OCI-LY1 (cell line): ENCODE measurements at regions not wholly inside any gene's neighbourhood (a gene's known extent, or its start where the extent isn't known, plus 50 kb on each side); places are given as distances from the start of the nearest gene placed in this dataset.

Experiments used
- H2AFZ ChIP-seq: fragments of 200-600 bp; sonication (generic), shearing (Covaris generic); 2 replicates; pipeline ENCODE4 v1.6.0; 2014; ENCODE audit warnings: antibody characterized with exemption, mild to moderate bottlenecking, low read length
- H3F3A ChIP-seq: fragments of 200-600 bp; sonication (generic), shearing (Covaris generic); 2 replicates; pipeline ENCODE4 v1.6.0; 2014; ENCODE audit warnings: mild to moderate bottlenecking, antibody characterized with exemption, low read length, moderate library complexity; ENCODE audit not compliant: insufficient read depth
- H3K27ac ChIP-seq: fragments of 200-600 bp; sonication (generic); 2 replicates; pipeline ENCODE4 v1.5.1; 2014; ENCODE audit warnings: low read length, mixed run types, mild to moderate bottlenecking, low read depth; ENCODE audit not compliant: poor library complexity, severe bottlenecking
- H3K27me3 ChIP-seq: fragments of 200-600 bp; sonication (generic); 2 replicates; pipeline ENCODE4 v1.6.0; 2014; ENCODE audit warnings: antibody characterized with exemption, mild to moderate bottlenecking, low read length, moderate library complexity; ENCODE audit not compliant: insufficient read depth
- H3K36me3 ChIP-seq: fragments of 200-600 bp; sonication (generic); 2 replicates; pipeline ENCODE4 v1.6.1; 2014; ENCODE audit warnings: mild to moderate bottlenecking, antibody characterized with exemption, low read length, moderate library complexity, mixed read lengths; ENCODE audit not compliant: insufficient read depth
- H3K4me1 ChIP-seq: fragments of 200-600 bp; sonication (generic); 2 replicates; pipeline ENCODE4 v1.5.1; 2014; ENCODE audit warnings: mild to moderate bottlenecking, low read length, moderate library complexity; ENCODE audit not compliant: insufficient read depth, severe bottlenecking
- H3K4me2 ChIP-seq: fragments of 200-600 bp; sonication (generic), shearing (Covaris generic); 2 replicates; pipeline ENCODE4 v1.6.1; 2014; ENCODE audit warnings: low read length
- H3K4me3 ChIP-seq: fragments of 200-600 bp; sonication (generic); 2 replicates; pipeline ENCODE4 v1.5.1; 2014; ENCODE audit warnings: low read length, low read depth, mild to moderate bottlenecking, mixed read lengths; ENCODE audit not compliant: poor library complexity, severe bottlenecking
- H3K79me2 ChIP-seq: fragments of 200-600 bp; shearing (Covaris generic); 2 replicates; pipeline ENCODE4 v1.6.1; 2016; ENCODE audit warnings: mixed run types, low read length, mixed read lengths; ENCODE audit not compliant: insufficient read depth
- H3K9ac ChIP-seq: fragments of 200-600 bp; sonication (generic), shearing (Covaris generic); 2 replicates; pipeline ENCODE4 v1.6.1; 2014; ENCODE audit warnings: mild to moderate bottlenecking, low read length, mixed read lengths
- H3K9me2 ChIP-seq: fragments of 200-600 bp; sonication (generic), shearing (Covaris generic); 2 replicates; pipeline ENCODE4 v1.6.1; 2014; ENCODE audit warnings: low read depth, mild to moderate bottlenecking, low read length, mixed read lengths
- H3K9me3 ChIP-seq: fragments of 200-600 bp; shearing (Covaris generic); 2 replicates; pipeline ENCODE4 v1.6.1; 2014; ENCODE audit warnings: low read length, mixed read lengths
- H4K20me1 ChIP-seq: fragments of 200-600 bp; sonication (generic), shearing (Covaris generic); 2 replicates; pipeline ENCODE4 v1.6.0; 2016; ENCODE audit warnings: mild to moderate bottlenecking, low read length; ENCODE audit not compliant: insufficient read depth
- EZH2 ChIP-seq: fragments of 200-600 bp; sonication (generic), shearing (Covaris generic); IDR thresholded peaks from 2 replicates; pipeline ENCODE4 v1.8.0; 2017; ENCODE audit warnings: borderline replicate concordance, mixed run types, mild to moderate bottlenecking, antibody characterized with exemption, low read length, moderate library complexity, mixed read lengths
- TF ChIP-seq, protein P1 (sequence below): fragments of 200-600 bp; sonication (generic), shearing (Covaris generic); IDR thresholded peaks from 2 replicates; pipeline ENCODE4 v1.5.1; 2017; ENCODE audit warnings: mild to moderate bottlenecking, antibody characterized with exemption, low read length, moderate library complexity, mixed read lengths

DNA sequence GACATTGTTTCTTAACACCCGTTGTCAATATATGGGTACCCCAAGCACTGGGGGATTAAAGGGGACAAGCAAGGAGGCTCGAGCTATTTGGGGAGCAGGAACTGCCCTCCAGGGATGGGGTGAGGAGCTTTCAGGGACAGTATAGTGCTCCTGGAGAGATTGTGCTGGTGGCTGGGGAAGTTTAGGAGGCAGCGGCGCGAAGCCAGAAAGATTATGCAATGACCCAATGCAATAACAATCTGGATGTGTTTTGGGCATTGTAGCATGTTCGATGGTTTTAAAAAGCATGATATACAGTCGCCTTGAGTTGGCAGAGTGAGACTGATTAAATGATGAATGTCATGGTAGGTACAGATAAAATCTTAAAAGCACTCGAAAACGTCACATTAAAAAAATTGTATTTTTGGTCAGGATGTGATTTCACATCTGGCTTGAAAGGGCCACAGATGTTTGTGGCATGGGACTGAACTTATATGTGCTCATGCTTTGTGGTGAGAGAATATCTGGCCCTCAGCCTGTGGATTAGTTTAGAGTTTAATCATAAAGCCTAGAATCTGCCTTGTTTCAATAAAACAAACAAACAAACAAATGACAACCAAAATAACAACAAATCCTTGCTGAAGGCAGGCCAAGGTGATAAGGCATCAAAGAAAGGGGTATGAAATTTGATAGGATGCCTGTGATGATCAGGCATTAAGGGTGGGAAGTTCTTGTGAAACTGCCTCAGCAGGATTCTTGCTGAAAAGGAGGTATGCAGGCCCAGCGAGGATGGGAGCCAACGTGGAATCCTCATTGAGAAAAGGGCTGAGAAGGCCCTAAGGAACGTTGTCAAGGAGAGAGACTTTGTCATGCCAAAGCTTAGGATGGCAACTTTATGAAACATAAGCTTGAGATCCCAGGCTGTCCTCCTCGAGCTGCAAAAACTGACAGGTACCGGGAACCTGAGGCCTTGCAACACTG, 417.1 kb upstream of the KLF6 start:
- H3F3A ChIP-seq: no peaks in the 10 kb centered on the region
- TF ChIP-seq, protein P1, sequence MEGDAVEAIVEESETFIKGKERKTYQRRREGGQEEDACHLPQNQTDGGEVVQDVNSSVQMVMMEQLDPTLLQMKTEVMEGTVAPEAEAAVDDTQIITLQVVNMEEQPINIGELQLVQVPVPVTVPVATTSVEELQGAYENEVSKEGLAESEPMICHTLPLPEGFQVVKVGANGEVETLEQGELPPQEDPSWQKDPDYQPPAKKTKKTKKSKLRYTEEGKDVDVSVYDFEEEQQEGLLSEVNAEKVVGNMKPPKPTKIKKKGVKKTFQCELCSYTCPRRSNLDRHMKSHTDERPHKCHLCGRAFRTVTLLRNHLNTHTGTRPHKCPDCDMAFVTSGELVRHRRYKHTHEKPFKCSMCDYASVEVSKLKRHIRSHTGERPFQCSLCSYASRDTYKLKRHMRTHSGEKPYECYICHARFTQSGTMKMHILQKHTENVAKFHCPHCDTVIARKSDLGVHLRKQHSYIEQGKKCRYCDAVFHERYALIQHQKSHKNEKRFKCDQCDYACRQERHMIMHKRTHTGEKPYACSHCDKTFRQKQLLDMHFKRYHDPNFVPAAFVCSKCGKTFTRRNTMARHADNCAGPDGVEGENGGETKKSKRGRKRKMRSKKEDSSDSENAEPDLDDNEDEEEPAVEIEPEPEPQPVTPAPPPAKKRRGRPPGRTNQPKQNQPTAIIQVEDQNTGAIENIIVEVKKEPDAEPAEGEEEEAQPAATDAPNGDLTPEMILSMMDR: no peak
- no peak for TF ChIP-seq EZH2
- no peaks in the 10 kb centered on the region for H3K9me2 ChIP-seq
- H3K4me1 ChIP-seq: no peaks in the 10 kb centered on the region
- H3K4me3 ChIP-seq: no peak overlapping the region
- H3K27ac ChIP-seq: no peak overlapping the region
- no peaks in the 10 kb centered on the region for H3K27me3 ChIP-seq
- no peaks in the 10 kb centered on the region for H3K36me3 ChIP-seq
- H3K9me3 ChIP-seq: no peaks in the 10 kb centered on the region
- H3K4me2 ChIP-seq: no peak overlapping the region
- no peak overlapping the region for H3K9ac ChIP-seq
- H4K20me1 ChIP-seq: no peaks in the 10 kb centered on the region
- H2AFZ ChIP-seq: no peak overlapping the region
- H3K79me2 ChIP-seq: no peaks in the 10 kb centered on the region

DNA sequence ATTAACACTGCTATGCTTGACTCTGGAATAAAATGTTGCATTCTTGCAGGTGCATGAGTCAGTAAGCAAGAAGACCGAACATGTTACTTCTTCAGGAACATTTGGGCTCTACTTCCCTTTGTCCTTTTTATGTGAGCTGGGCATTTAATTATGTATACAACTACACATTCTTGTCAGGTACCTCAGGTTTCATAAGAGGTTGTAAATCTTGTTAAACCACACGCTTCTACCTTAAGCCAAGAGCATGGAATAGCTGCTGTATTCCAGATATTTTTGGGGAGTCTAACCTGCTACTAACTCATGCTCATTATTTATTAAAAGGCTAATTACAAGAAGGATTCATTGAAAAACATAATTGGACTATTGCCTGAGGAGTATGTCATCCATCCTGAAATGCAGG, 414.2 kb upstream of the KLF6 start:
- H3K9ac ChIP-seq: no peak overlapping the region
- H3K79me2 ChIP-seq: no peaks in the 10 kb centered on the region
- TF ChIP-seq, protein P1: no peak
- TF ChIP-seq EZH2: no peak
- H3K4me2 ChIP-seq: no peak overlapping the region
- no peaks in the 10 kb centered on the region for H3K4me1 ChIP-seq
- no peaks in the 10 kb centered on the region for H3K36me3 ChIP-seq
- H2AFZ ChIP-seq: no peak overlapping the region
- no peaks in the 10 kb centered on the region for H3K9me3 ChIP-seq
- H3K27ac ChIP-seq: no peak overlapping the region
- H3F3A ChIP-seq: no peaks in the 10 kb centered on the region
- H3K4me3 ChIP-seq: no peak overlapping the region
- H4K20me1 ChIP-seq: no peaks in the 10 kb centered on the region
- no peaks in the 10 kb centered on the region for H3K27me3 ChIP-seq
- H3K9me2 ChIP-seq: no peaks in the 10 kb centered on the region

DNA sequence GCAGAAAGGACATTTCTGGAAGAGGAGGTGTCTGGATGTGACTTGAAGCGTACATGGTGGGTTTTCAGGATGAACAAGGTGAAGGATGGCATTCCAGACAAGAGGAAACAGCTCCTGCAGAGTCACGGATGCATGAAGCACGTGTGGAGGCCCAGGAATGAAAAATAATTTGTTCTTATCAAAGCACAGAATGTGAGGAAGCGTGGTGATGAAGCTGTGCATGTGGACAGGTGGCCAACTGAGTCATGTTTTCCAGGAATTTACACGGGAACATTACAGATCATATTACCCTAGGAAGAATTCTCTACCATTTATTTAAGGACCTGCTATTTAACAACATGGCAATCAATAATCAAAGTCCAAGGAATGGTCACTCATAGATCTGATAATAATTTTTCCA, 413.2 kb upstream of the KLF6 start:
- no peaks in the 10 kb centered on the region for H4K20me1 ChIP-seq
- no peak overlapping the region for H3K9ac ChIP-seq
- no peaks in the 10 kb centered on the region for H3K9me3 ChIP-seq
- H2AFZ ChIP-seq: no peak overlapping the region
- H3K27me3 ChIP-seq: no peaks in the 10 kb centered on the region
- no peaks in the 10 kb centered on the region for H3K9me2 ChIP-seq
- H3K4me2 ChIP-seq: no peak overlapping the region
- no peaks in the 10 kb centered on the region for H3K36me3 ChIP-seq
- no peak overlapping the region for H3K27ac ChIP-seq
- no peaks in the 10 kb centered on the region for H3K79me2 ChIP-seq
- no peaks in the 10 kb centered on the region for H3F3A ChIP-seq
- no peak for TF ChIP-seq EZH2
- TF ChIP-seq, protein P1: no peak
- H3K4me1 ChIP-seq: no peaks in the 10 kb centered on the region
- no peak overlapping the region for H3K4me3 ChIP-seq
